ENCODE measurements at regions not wholly inside any gene's neighbourhood (a gene's known extent, or its start where the extent isn't known, plus 50 kb on each side); places are given as distances from the start of the nearest gene placed in this dataset.

GRCh38 chr10:88211230-88211629, 347.8 kb downstream of the PTEN start:
- DNase-seq = no peak

- DNase-seq = no peak
These were observed 348.6 kb downstream of the PTEN start for GRCh38 chr10:88212069-88212468.

- no peak for DNase-seq
These were observed 349.7 kb downstream of the PTEN start for GRCh38 chr10:88213065-88213605.

- DNase-seq = no peak
These were observed 353.6 kb downstream of the PTEN start for GRCh38 chr10:88216976-88217375.

GRCh38 chr10:88218362-88218761, 354.9 kb downstream of the PTEN start:
- no peak for DNase-seq

DNA sequence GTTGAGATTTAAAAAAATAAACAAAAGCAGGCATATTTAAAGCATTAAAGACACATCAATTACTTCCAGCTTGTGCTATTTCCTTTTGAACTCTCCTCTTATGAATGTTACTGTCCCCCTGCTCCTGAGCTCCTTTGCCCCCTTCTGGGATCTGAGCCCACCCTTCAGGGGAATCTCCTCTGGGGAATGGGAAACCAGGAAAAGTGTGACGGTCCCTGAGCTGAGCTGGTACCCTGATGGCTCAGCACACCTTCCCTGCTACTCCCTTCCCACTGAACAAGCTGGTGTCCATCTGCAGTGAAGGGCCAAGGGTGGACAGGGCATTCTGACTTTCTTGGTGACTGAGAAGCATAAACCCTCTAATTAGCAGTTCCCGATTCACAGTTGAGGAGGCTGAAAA, 356.3 kb downstream of the PTEN start:
- no peak for DNase-seq

GRCh38 chr10:88221010-88221973, 357.9 kb downstream of the PTEN start:
- DNase-seq = no peak

GRCh38 chr10:88222881-88223280, 359.5 kb downstream of the PTEN start:
- DNase-seq = no peak
